Neural cell (in vitro differentiated cells): ENCODE measurements at regions not wholly inside any gene's neighbourhood (a gene's known extent, or its start where the extent isn't known, plus 50 kb on each side); places are given as distances from the start of the nearest gene placed in this dataset.

Experiments used
- H2AFZ ChIP-seq: fragments of 200-600, 300-800 bp; sonication (generic), shearing (Covaris generic); 2 replicates; pipeline ENCODE4 v1.6.0; 2014; ENCODE audit warnings: low read depth, mild to moderate bottlenecking, antibody characterized with exemption, low read length, moderate library complexity
- H3F3A ChIP-seq: fragments of 200-600 bp; shearing (Covaris generic); 2 replicates; pipeline ENCODE4 v1.6.1; 2016; ENCODE audit warnings: mild to moderate bottlenecking, moderate library complexity, mixed read lengths, antibody characterized with exemption, low read length; ENCODE audit not compliant: insufficient read depth, poor library complexity, severe bottlenecking
- H3K27ac ChIP-seq: fragments of 200-600, 300-800 bp; sonication (generic), shearing (Covaris generic); 2 replicates; pipeline ENCODE4 v1.5.1; 2014; ENCODE audit warnings: mild to moderate bottlenecking, low read length, moderate library complexity
- H3K27me3 ChIP-seq: fragments of 300-800, 200-600 bp; sonication (generic), shearing (Covaris generic); 2 replicates; pipeline ENCODE4 v1.6.0; 2014; ENCODE audit warnings: mild to moderate bottlenecking, low read depth, low read length, moderate library complexity; ENCODE audit not compliant: insufficient read depth
- H3K36me3 ChIP-seq: fragments of 300-800, 200-600 bp; sonication (generic), shearing (Covaris generic); 2 replicates; pipeline ENCODE4 v1.5.1; 2014; ENCODE audit warnings: mild to moderate bottlenecking, antibody characterized with exemption, low read length, moderate library complexity; ENCODE audit not compliant: insufficient read depth
- H3K4me2 ChIP-seq: fragments of 300-800, 200-600 bp; sonication (generic), shearing (Covaris generic); 2 replicates; pipeline ENCODE4 v1.6.0; 2014; ENCODE audit warnings: mild to moderate bottlenecking, low read length
- H3K4me3 ChIP-seq: fragments of 300-800, 200-600 bp; sonication (generic), shearing (Covaris generic); 2 replicates; pipeline ENCODE4 v1.5.1; 2014; ENCODE audit warnings: mild to moderate bottlenecking, low read length, moderate library complexity
- H3K79me2 ChIP-seq: fragments of 200-600 bp; shearing (Covaris generic); replicated peaks from 2 replicates; pipeline ENCODE4 v1.6.0; 2014; ENCODE audit warnings: mild to moderate bottlenecking, low read length, moderate library complexity; ENCODE audit not compliant: insufficient read depth
- H3K9ac ChIP-seq: fragments of 300-800, 200-600 bp; sonication (generic), shearing (Covaris generic); 2 replicates; pipeline ENCODE4 v1.6.1; 2016; ENCODE audit warnings: mild to moderate bottlenecking, low read length, mixed read lengths
- H3K9me2 ChIP-seq: fragments of 200-600 bp; shearing (Covaris generic); 2 replicates; pipeline ENCODE4 v1.6.1; 2016; ENCODE audit warnings: mild to moderate bottlenecking, low read length, mixed read lengths; ENCODE audit not compliant: insufficient read depth
- H3K9me3 ChIP-seq: fragments of 200-600, 300-800 bp; sonication (generic), shearing (Covaris generic); 2 replicates; pipeline ENCODE4 v1.6.1; 2016; ENCODE audit warnings: mild to moderate bottlenecking, mixed run types, low read length, moderate library complexity, mixed read lengths
- H4K20me1 ChIP-seq: fragments of 200-600 bp; shearing (Covaris generic); 2 replicates; pipeline ENCODE4 v1.6.1; 2016; ENCODE audit warnings: mild to moderate bottlenecking, mixed run types; ENCODE audit not compliant: insufficient read depth
- CTCF ChIP-seq: fragments of 450-650 bp; IDR thresholded peaks from 2 replicates; pipeline ENCODE4 v1.5.1; 2014; ENCODE audit warnings: antibody characterized with exemption, mild to moderate bottlenecking, moderate library complexity; ENCODE audit not compliant: poor library complexity, severe bottlenecking
- EP300 ChIP-seq: fragments of 450-650 bp; conservative IDR thresholded peaks from 2 replicates; pipeline ENCODE4 v1.6.1; 2014; ENCODE audit warnings: antibody characterized with exemption, mild to moderate bottlenecking, moderate library complexity; ENCODE audit not compliant: poor library complexity, severe bottlenecking
- EZH2 ChIP-seq: fragments of 200-600, 300-800 bp; shearing (Covaris generic), sonication (generic); IDR thresholded peaks from 2 replicates; pipeline ENCODE4 v1.6.1; 2014; ENCODE audit warnings: antibody characterized with exemption, low read length, borderline replicate concordance, mild to moderate bottlenecking; ENCODE audit not compliant: insufficient read depth, poor library complexity, severe bottlenecking
- MXI1 ChIP-seq: fragments of 450-650 bp; conservative IDR thresholded peaks from 2 replicates; pipeline ENCODE4 v1.6.1; 2014; ENCODE audit warnings: antibody characterized with exemption, mild to moderate bottlenecking; ENCODE audit not compliant: poor library complexity, severe bottlenecking
- POLR2AphosphoS5 ChIP-seq: IDR thresholded peaks from 2 replicates; pipeline ENCODE4 v1.6.1; 2012
- RAD21 ChIP-seq: fragments of 450-650 bp; conservative IDR thresholded peaks from 2 replicates; pipeline ENCODE4 v1.6.1; 2014; ENCODE audit warnings: antibody characterized with exemption, mild to moderate bottlenecking, moderate library complexity
- REST ChIP-seq: IDR thresholded peaks from 2 replicates; pipeline ENCODE4 v1.6.1; 2012; ENCODE audit warnings: borderline replicate concordance
- SMC3 ChIP-seq: fragments of 450-650 bp; conservative IDR thresholded peaks from 2 replicates; pipeline ENCODE4 v1.6.1; 2014; ENCODE audit warnings: antibody characterized with exemption, mild to moderate bottlenecking, moderate library complexity; ENCODE audit not compliant: poor library complexity
- TAF1 ChIP-seq: IDR thresholded peaks from 2 replicates; pipeline ENCODE4 v1.6.1; 2012; ENCODE audit warnings: low read depth

- Histone ChIP-seq H3K4me2 (no peak overlapping the region), H3F3A (no peaks in the 10 kb centered on the region), H3K36me3 (no peaks in the 10 kb centered on the region), H3K9me3 (no peaks in the 10 kb centered on the region), H3K9ac (no peak overlapping the region), H3K9me2 (no peaks in the 10 kb centered on the region), H3K27ac (no peak overlapping the region), H3K79me2 (no peaks in the 10 kb centered on the region), H2AFZ (no peak overlapping the region), H3K27me3 (no peaks in the 10 kb centered on the region), H4K20me1 (no peaks in the 10 kb centered on the region), H3K4me3 (no peak overlapping the region)
- TF ChIP-seq REST (no peak), MXI1 (no peak), TAF1 (no peak), EP300 (no peak), RAD21 (no peak), SMC3 (no peak), CTCF (no peak), POLR2AphosphoS5 (no peak), EZH2 (no peak)
Measured at GRCh38 chr1:242710847-242711246, 186.3 kb upstream of the PLD5 start.

GRCh38 chr1:242710286-242710685 lies 185.8 kb upstream of the PLD5 start:
- Histone ChIP-seq H2AFZ (no peak overlapping the region), H3K27ac (no peak overlapping the region), H3K27me3 (no peaks in the 10 kb centered on the region), H3F3A (no peaks in the 10 kb centered on the region), H3K9me3 (no peaks in the 10 kb centered on the region), H3K9ac (no peak overlapping the region), H3K36me3 (no peaks in the 10 kb centered on the region), H4K20me1 (no peaks in the 10 kb centered on the region), H3K79me2 (no peaks in the 10 kb centered on the region), H3K9me2 (no peaks in the 10 kb centered on the region), H3K4me3 (no peak overlapping the region), H3K4me2 (no peak overlapping the region)
- TF ChIP-seq CTCF = no peak
- no peak for TF ChIP-seq REST
